ENCODE measurements at regions not wholly inside any gene's neighbourhood (a gene's known extent, or its start where the extent isn't known, plus 50 kb on each side); places are given as distances from the start of the nearest gene placed in this dataset.
"Not testable (repeated sequence)": the region's sequence is repeated elsewhere in the genome, so short reads cannot be mapped to it uniquely, and the experiment has no call there.

- DNase-seq = not testable (repeated sequence)
Observed at GRCh38 chr3:90086297-90086696, 978.9 kb downstream of the EPHA3 start.

DNA sequence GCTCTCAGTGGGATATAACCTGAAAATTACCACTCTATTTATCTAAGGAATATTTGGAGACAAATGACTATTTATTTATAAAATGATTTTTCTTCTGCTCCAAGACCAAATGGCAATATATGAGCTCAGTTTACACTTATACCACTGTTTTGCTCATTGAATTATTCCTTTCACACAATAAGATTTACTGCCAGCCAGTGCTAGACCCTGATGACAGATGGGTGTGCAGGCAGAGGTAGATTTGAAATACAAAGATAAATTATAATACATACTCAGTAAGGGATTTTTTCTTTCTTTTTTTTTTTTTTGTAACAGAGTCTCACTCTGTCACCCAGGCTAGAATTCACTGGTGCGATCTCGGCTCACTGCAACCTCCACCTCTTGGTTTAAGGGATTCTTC is 980.3 kb downstream of the EPHA3 start:
- DNase-seq = no peak

- DNase-seq = peak; percentile 56
Observed at GRCh38 chr3:90091549-90091948, 984.1 kb downstream of the EPHA3 start.

DNA sequence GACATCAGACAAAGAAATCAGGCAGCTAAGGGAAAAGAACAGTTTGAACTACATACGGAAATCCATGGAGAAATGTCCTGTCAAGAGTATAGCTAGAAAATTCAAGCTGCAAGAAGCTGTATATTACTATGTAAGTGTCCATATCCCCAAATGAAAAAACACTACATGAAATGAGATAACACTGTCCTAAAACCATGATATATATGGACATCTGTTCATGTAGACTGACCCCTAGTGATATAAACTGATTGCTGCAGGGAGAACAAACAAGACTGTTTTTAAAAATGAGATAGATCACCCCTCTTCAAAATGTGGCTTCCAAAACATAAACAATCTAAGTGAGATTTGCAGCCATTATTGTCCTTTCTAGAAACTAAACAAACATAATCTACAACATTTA is 985.6 kb downstream of the EPHA3 start:
- DNase-seq = no peak

DNA sequence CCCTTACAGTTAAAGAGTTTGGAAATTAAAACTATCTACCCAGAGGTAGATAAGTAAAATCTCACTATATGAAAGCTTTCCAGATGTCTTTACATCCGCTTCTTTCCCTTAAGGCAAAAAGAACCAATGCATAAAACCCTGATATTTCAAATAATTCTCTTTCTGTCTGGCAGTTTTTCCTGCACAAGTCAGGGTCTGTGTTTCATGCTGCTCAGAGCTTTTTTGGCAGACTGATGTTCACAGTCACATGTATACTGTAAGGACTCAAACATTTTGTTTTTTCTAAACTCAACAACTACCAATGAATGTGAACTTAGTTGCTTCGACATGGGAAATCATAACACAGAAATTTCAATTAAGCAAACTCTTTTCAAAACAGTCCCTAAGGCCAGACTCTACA is 988.4 kb downstream of the EPHA3 start:
- no peak for DNase-seq

DNA sequence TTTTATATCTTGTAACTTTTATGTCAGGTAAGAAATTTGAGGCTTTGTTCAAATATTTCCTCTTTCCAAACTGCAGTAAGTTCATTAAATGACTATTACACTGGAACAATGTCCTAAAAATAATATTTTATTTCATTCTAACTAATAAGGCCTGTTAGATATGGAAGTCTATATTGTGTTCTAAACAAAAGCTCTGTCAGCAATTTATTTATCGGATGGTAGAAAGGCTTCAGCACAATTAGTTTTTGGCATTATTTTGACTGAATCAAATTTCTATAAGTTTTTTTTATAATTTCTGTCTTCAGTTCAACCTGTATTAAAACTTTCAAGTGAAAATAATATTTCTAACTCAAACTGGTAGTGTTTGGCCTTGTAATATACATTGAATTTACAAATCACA is 992.1 kb downstream of the EPHA3 start:
- DNase-seq = no peak

GRCh38 chr3:90102146-90102545 is 994.7 kb downstream of the EPHA3 start:
- no peak for DNase-seq

GRCh38 chr3:90121326-90121725 is 1013.9 kb downstream of the EPHA3 start:
- DNase-seq = peak; percentile 4

DNA sequence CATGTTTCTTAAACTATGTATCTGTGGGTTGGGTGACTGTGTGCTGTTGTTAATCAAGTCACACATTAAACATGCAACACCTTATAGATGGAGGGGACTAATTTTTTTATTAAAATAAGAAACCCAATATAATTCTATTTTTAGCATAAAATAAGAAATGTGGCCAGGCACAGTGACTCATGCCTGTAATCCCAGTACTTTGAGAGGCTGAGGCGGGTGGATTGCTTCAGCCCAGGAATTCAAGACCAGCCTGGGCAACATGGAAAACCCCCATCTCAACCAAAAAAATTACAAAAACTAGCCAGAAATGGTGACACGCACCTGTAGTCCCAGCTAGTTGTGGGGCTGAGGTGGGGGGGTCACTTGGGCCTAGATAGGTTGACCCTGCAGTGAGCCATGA is 1021.0 kb downstream of the EPHA3 start:
- no peak for DNase-seq

DNA sequence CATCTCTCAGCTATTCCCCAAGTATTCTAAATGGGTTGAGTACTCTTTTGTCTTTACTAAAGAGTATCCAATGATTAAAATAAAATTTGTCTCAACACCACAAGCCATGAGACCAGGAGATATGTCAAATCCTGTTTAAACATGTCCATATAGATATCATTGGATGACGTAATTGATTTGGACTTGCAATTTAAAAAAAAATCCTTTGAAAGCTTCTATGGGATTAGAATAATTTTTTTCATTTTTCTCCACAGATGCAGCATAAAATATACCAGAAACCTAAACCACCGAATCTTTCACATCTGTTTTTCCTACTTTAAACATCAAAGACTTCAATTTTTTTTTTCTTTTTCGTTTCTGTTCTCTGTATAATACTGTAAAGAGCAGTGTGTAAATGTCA is 1022.3 kb downstream of the EPHA3 start:
- DNase-seq = no peak

DNA sequence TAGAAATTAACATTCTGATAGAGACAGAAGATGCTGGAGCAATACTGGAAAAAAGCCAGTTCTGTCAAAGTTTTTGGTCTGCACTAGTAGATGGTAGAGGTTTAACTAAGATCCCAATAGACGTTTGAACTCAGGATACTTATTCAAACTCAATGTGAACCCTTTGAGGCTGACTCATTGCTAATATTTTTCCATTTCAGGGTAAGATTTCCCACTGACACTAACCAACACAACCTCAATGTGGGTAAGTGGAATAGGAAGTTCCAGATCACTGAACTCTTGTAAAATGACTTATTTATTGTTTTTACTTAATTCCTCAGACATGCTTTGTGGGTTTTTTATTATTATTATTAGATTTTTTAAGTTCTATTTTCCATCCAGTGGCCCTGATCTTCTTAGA is 1024.8 kb downstream of the EPHA3 start:
- DNase-seq = no peak

GRCh38 chr3:90134090-90134489 is 1026.7 kb downstream of the EPHA3 start:
- no peak for DNase-seq

DNA sequence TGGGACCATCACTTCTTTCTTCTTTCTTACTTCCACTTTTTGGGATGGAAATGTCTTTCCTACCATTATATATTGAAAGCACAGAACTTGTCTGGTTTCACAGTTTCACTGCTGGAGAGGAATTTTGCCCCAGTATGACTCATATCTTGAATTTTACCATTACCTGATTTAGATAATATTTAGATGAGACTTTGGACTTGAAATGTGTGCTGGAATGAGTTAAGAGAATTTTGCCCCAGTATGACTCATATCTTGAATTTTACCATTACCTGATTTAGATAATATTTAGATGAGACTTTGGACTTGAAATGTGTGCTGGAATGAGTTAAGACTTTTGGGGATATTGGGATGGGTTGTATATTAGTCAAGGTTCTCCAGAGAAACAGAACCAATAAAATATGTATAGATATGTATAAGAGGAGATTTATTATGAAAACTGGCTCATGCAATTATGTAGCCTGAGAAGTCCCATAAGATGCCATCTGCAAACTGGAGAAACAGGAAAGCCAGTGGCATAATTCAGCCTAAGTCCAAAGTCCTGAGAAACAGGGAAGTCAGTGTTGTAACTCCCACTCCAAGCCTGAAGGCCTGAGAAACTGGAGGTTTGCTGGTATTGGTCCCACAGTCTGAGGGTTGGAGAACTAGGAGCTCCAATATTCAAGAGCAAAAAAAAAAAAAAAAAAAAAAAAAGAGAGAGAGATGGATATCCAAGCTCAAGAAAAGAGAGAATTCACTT is 1029.2 kb downstream of the EPHA3 start:
- no peak for DNase-seq

GRCh38 chr3:90145094-90145860 is 1037.9 kb downstream of the EPHA3 start:
- DNase-seq = peak; percentile 59

- DNase-seq = no peak
Observed at GRCh38 chr3:90180096-90180495, 1072.7 kb downstream of the EPHA3 start.

DNA sequence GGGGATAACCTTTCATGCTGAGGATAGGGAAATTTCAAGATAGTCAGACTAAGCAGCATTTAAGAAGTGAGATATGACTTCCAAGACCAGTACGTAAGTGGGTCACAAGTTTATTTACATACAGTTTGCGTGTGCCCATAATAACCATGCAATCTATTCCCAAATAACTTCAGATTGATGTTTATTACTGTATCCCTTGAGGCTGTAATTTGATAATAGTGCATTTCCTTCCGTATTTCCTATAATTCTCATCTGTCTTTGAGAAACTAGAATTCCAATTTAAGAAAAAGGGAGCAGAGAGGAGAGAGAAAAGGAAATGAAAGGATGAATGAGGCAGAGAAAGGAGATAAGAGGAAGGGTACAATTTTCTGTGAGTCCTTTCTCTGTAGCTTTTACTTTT is 1073.1 kb downstream of the EPHA3 start:
- DNase-seq = no peak

DNA sequence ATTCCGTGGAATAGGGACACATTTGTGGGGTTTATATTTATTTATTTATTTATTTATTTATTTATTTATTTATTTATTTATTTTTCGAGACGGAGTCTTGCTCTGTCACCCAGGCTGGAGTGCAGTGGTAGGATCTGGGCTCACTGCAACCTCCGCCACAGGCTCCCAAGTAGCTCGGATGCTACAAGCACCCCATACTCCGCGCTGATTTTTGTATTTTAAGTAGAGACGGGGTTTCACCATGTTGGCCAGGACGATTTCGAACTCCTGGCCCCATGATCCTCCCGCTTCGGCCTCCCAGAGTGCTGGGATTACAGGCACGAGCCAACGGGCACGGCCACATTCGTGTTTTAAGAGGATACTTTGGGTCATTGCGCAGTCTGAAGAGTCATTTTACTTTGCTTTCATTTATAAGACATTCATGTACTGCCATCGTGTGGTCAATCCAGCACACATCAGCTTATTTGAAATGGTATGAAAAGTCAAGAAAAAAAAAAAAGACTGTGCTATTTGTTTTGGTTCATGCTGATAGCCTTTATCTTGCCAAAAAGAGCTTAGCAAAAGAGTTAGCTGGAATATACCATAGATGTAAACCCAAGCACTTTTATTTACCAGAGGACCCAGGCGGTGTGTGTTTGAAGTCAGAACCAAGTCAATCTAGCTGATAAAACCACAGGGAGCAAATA is 1075.0 kb downstream of the EPHA3 start:
- DNase-seq = peak; percentile 17

DNA sequence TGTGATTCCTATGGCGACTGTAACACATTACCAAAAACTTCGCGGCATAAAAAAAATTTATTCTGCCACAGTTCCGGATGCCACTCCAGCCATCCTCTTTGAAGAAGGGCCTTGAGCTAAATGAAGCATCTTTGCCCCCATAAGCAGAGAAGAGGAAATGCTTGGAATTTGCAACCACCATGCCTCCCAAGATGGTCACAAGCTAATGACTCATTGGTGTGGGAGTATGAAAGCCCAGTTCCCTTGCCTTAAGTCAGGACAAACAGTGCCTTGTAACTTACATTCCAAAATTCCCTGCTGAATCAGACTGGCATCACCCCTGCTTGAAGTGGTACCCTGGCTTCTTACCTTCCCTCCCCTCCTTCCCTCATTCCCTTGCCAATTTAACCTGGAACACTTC is 1077.4 kb downstream of the EPHA3 start:
- no peak for DNase-seq

DNA sequence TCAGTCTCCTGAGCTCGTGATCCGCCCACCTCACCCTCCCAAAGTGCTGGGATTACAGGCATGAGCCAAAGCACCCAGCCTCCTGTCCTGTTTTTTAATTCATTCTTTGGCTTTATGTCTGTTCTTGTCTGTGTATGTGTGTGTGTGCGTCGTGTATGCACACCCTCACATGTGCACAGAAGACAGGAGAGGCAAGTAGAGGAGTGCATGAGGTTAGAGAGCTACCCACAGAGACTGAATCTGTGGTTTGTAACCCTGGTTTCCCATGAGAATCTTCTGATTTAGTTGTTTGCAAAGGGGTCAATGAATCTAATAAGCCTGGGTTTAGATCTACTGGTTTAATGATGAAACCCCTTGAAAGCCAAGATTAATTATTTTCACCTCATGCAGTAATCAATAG is 1090.0 kb downstream of the EPHA3 start:
- DNase-seq = not testable (repeated sequence)

- DNase-seq = not testable (repeated sequence)
Observed at GRCh38 chr3:90202931-90203330, 1095.5 kb downstream of the EPHA3 start.

DNA sequence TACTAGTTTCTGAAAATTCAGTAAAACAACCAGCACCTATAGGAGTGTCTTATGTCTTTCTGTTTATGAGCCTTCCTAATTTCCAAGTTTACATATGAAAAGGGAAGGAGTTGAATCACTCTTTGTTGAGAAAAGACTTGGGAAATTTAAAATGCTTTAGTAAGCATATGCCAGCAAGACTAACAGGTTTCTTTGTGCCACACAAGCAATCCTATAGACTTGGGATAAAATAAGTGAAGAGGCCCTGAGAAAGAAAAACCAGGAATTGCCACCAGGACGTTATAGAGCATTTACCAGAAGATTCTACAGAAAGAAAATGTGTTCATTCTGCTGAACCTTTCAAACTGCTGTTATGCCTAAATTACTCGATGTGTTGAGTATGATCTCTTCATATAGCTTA is 1099.1 kb downstream of the EPHA3 start:
- DNase-seq = not testable (repeated sequence)

DNA sequence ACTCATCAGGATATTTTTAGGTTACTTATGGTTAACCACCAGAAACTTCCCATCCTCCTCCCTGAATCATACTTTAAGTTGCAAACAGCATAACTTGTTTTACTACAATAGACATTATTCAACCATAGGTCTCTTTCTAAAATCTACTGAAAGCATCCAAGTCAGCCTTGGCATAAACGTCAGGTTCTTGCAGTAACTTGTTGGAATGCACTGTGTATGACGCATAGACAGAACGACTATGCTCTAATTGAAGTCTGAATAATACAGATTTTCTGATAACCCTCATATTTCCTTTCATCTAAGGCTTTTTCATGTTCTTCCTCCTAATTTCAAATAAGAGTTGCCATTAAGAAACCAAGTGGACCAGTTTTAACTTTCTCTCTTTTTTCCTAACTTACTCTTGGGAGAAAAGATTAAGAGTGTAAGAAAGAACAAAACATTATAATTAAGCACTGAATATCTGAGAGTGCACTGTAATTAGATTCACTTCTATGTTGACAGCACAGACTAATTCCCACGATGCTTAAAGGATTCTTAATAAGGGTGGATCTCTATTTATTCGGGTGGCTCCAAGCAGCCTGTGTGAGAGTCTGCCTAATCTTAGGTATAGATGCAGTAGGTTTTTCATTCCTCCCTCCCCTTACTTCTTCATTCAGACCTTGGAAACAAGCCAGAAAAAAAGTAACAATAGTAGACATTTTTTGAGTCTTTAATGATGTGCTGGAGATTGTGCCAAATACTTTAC is 1100.1 kb downstream of the EPHA3 start:
- not testable (repeated sequence) for DNase-seq

- no peak for DNase-seq
Observed at GRCh38 chr3:90221900-90222299, 1114.5 kb downstream of the EPHA3 start.

Measured in hindlimb muscle (tissue), 1 donor.